Ovary (tissue), 3 donors: ENCODE measurements at regions not wholly inside any gene's neighbourhood (a gene's known extent, or its start where the extent isn't known, plus 50 kb on each side); places are given as distances from the start of the nearest gene placed in this dataset.

Experiments
- EP300 ChIP-seq: sonication (generic); formaldehyde crosslinking; IDR thresholded peaks from one replicate; pipeline ENCODE4 v1.6.1; 2017; ENCODE audit warnings: antibody characterized with exemption
- POLR2A ChIP-seq: fragments of 450-650 bp; IDR thresholded peaks from one replicate; pipeline ENCODE4 v1.6.1; 2017; ENCODE audit warnings: antibody characterized with exemption, mild to moderate bottlenecking, moderate library complexity
- TF ChIP-seq, protein P1 (sequence below), 3 donors: fragments of 450-650 bp in 2 of 3; fragments of 200-600 bp in 1 of 3; IDR thresholded peaks; one replicate each; pipeline versions ENCODE4 v1.5.1 to v1.8.0; 2016 to 2022; ENCODE audit warnings: antibody characterized with exemption in 3 of 3, mild to moderate bottlenecking in 1 of 3
- donor health status: DM: no; HTN: no; CAD: no.

DNA sequence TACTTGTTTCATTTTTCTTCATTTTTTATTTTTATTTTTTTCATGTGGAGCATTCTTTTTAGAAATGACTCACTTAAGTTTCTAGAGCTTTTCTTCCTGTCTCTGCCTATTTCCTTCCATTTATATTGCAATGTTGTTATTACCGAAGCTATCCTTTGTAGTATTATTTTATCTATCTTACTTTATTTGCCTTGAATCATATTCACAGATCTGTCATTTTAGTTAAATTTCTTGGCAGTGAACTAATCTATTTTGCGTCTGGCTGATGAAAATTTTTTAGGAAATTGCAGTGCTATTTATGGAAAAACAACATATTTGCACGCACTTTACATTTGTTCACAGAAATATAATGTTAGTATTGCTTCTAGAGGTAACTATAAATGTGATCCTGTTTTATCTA, 956.9 kb upstream of the SLC39A10 start:
- TF ChIP-seq, protein P1, sequence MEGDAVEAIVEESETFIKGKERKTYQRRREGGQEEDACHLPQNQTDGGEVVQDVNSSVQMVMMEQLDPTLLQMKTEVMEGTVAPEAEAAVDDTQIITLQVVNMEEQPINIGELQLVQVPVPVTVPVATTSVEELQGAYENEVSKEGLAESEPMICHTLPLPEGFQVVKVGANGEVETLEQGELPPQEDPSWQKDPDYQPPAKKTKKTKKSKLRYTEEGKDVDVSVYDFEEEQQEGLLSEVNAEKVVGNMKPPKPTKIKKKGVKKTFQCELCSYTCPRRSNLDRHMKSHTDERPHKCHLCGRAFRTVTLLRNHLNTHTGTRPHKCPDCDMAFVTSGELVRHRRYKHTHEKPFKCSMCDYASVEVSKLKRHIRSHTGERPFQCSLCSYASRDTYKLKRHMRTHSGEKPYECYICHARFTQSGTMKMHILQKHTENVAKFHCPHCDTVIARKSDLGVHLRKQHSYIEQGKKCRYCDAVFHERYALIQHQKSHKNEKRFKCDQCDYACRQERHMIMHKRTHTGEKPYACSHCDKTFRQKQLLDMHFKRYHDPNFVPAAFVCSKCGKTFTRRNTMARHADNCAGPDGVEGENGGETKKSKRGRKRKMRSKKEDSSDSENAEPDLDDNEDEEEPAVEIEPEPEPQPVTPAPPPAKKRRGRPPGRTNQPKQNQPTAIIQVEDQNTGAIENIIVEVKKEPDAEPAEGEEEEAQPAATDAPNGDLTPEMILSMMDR (IDR thresholded peaks at IDR 0.05): no peak
- TF ChIP-seq POLR2A (no peak), EP300 (no peak)
